A673 (cell line): ENCODE measurements at regions not wholly inside any gene's neighbourhood (a gene's known extent, or its start where the extent isn't known, plus 50 kb on each side); places are given as distances from the start of the nearest gene placed in this dataset.

Experiments
- BruUV-seq: library from RNA; stranded (reverse); fragments of 400-500 nt; replicated peaks from 2 replicates; lab custom pipeline; 2021; lab: Mats Ljungman, UMichigan
- CTCF ChIA-PET: fragments of 300-600 bp; sonication (Branson Sonifier 250); formaldehyde crosslinking; loops from one replicate; lab custom pipeline; 2022; ENCODE audit warnings: antibody characterized with exemption; lab: Charles Lee
- POLR2A ChIA-PET: fragments of 300-600 bp; sonication (Branson Sonifier 250); formaldehyde crosslinking; loops from one replicate; lab custom pipeline; 2022; ENCODE audit warnings: antibody characterized with exemption; ENCODE audit not compliant: low non-redundant PET; lab: Charles Lee
- DNase-seq: peaks from one replicate; pipeline ENCODE4 v3.0.0-alpha.2; 2015; ENCODE audit warnings: low spot score
- H3K27ac ChIP-seq: fragments of 200-600 bp; sonication (generic); 2 replicates; pipeline ENCODE4 v1.5.1; 2016; ENCODE audit warnings: mixed run types, low read depth, mild to moderate bottlenecking, mixed read lengths, antibody characterized with exemption, low read length; ENCODE audit not compliant: poor library complexity, severe bottlenecking
- H3K27me3 ChIP-seq: fragments of 200-600 bp; sonication (generic); replicated peaks from 2 replicates; pipeline ENCODE4 v1.6.1; 2017; ENCODE audit warnings: mixed run types, low read depth, mild to moderate bottlenecking, mixed read lengths, antibody characterized with exemption, low read length; ENCODE audit not compliant: insufficient read depth, poor library complexity
- H3K36me3 ChIP-seq: fragments of 200-600 bp; sonication (generic); 2 replicates; pipeline ENCODE4 v1.6.1; 2016; ENCODE audit warnings: mixed run types, mild to moderate bottlenecking, mixed read lengths, antibody characterized with exemption, low read length; ENCODE audit not compliant: insufficient read depth, poor library complexity, severe bottlenecking
- H3K4me1 ChIP-seq: fragments of 200-600 bp; sonication (generic); 2 replicates; pipeline ENCODE4 v1.6.1; 2017; ENCODE audit warnings: mixed run types, mild to moderate bottlenecking, mixed read lengths, antibody characterized with exemption, low read length; ENCODE audit not compliant: insufficient read depth, poor library complexity, severe bottlenecking
- H3K4me3 ChIP-seq: fragments of 200-600 bp; sonication (generic); 2 replicates; pipeline ENCODE4 v1.5.1; 2016; ENCODE audit warnings: low read depth, mixed run types, mild to moderate bottlenecking, mixed read lengths, low read length; ENCODE audit not compliant: poor library complexity, severe bottlenecking
- H3K9me3 ChIP-seq: fragments of 200-600 bp; sonication (generic); 2 replicates; pipeline ENCODE4 v1.6.1; 2016; ENCODE audit warnings: mixed run types, low read depth, mild to moderate bottlenecking, mixed read lengths, antibody characterized with exemption, low read length; ENCODE audit not compliant: poor library complexity, severe bottlenecking
- EZH2 ChIP-seq: fragments of 200-600 bp; sonication (generic); IDR thresholded peaks from 2 replicates; pipeline ENCODE4 v1.6.1; 2017; ENCODE audit warnings: borderline replicate concordance, low read depth, mild to moderate bottlenecking, mixed read lengths, antibody characterized with exemption, low read length; ENCODE audit not compliant: poor library complexity, severe bottlenecking
- intact Hi-C: fragments of 100-400 bp; cut with micrococcal nuclease; formaldehyde crosslinking; loops from one replicate; pipeline ENCODE4 v1.10.0; 2022; ENCODE audit not compliant: unreplicated experiment
- TF ChIP-seq, protein P1 (sequence below): fragments of 300-800, 200-600 bp; sonication (generic); conservative IDR thresholded peaks from 2 replicates; pipeline ENCODE4 v1.5.1; 2017; ENCODE audit warnings: low read depth, mild to moderate bottlenecking, antibody characterized with exemption, low read length, moderate library complexity, mixed read lengths

GRCh38 chr16:86046026-86046425, 147.1 kb downstream of the IRF8 start:
- H3K4me3 ChIP-seq: no peak overlapping the region
- DNase-seq: no peak
- ChIA-PET POLR2A (no interaction called here), CTCF (interaction anchor here (0.6 kb wide), 1 partner anchor 375 kb away, joined by 10 read pairs; no protein-coding TSS in a partner anchor)
- H3K4me1 ChIP-seq: no peaks in the 10 kb centered on the region
- no peak for TF ChIP-seq EZH2
- TF ChIP-seq, protein P1, sequence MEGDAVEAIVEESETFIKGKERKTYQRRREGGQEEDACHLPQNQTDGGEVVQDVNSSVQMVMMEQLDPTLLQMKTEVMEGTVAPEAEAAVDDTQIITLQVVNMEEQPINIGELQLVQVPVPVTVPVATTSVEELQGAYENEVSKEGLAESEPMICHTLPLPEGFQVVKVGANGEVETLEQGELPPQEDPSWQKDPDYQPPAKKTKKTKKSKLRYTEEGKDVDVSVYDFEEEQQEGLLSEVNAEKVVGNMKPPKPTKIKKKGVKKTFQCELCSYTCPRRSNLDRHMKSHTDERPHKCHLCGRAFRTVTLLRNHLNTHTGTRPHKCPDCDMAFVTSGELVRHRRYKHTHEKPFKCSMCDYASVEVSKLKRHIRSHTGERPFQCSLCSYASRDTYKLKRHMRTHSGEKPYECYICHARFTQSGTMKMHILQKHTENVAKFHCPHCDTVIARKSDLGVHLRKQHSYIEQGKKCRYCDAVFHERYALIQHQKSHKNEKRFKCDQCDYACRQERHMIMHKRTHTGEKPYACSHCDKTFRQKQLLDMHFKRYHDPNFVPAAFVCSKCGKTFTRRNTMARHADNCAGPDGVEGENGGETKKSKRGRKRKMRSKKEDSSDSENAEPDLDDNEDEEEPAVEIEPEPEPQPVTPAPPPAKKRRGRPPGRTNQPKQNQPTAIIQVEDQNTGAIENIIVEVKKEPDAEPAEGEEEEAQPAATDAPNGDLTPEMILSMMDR: no peak
- no TSS peak for BruUV-seq
- no peaks in the 10 kb centered on the region for H3K9me3 ChIP-seq
- no peak overlapping the region for H3K27ac ChIP-seq
- H3K27me3 ChIP-seq: peaks cover 67% of the 10 kb centered on the region
- no peaks in the 10 kb centered on the region for H3K36me3 ChIP-seq
- intact Hi-C loops: no loop called here

GRCh38 chr16:86046667-86047270, 147.8 kb downstream of the IRF8 start:
- no peaks in the 10 kb centered on the region for H3K9me3 ChIP-seq
- intact Hi-C loops: no loop called here
- H3K36me3 ChIP-seq: no peaks in the 10 kb centered on the region
- no peak overlapping the region for H3K4me3 ChIP-seq
- no peak for DNase-seq
- H3K4me1 ChIP-seq: no peaks in the 10 kb centered on the region
- peaks cover 68% of the 10 kb centered on the region for H3K27me3 ChIP-seq
- CTCF ChIA-PET: no interaction called here
- TF ChIP-seq EZH2: no peak
- TF ChIP-seq, protein P1: no peak
- POLR2A ChIA-PET: no interaction called here
- no peak overlapping the region for H3K27ac ChIP-seq
- no TSS peak for BruUV-seq

- POLR2A ChIA-PET: no interaction called here
- CTCF ChIA-PET: no interaction called here
- Histone ChIP-seq H3K4me1 (no peaks in the 10 kb centered on the region), H3K9me3 (no peaks in the 10 kb centered on the region), H3K27ac (no peak overlapping the region), H3K4me3 (no peak overlapping the region), H3K36me3 (no peaks in the 10 kb centered on the region), H3K27me3 (peaks cover 66% of the 10 kb centered on the region)
- TF ChIP-seq, protein P1: no peak
- no peak for TF ChIP-seq EZH2
- no peak for DNase-seq
- no TSS peak for BruUV-seq
- intact Hi-C loops: no loop called here
Measured at GRCh38 chr16:86048221-86048620, 149.3 kb downstream of the IRF8 start.
